HG02759 (cell line): ENCODE measurements at regions not wholly inside any gene's neighbourhood (a gene's known extent, or its start where the extent isn't known, plus 50 kb on each side); places are given as distances from the start of the nearest gene placed in this dataset.

Experiments used
- ATAC-seq: cut with Tn5 transposase; IDR thresholded peaks from one replicate; pipeline ENCODE4 v1.9.1; 2021; ENCODE audit warnings: mild to moderate bottlenecking, moderate library complexity; ENCODE audit not compliant: unreplicated experiment

DNA sequence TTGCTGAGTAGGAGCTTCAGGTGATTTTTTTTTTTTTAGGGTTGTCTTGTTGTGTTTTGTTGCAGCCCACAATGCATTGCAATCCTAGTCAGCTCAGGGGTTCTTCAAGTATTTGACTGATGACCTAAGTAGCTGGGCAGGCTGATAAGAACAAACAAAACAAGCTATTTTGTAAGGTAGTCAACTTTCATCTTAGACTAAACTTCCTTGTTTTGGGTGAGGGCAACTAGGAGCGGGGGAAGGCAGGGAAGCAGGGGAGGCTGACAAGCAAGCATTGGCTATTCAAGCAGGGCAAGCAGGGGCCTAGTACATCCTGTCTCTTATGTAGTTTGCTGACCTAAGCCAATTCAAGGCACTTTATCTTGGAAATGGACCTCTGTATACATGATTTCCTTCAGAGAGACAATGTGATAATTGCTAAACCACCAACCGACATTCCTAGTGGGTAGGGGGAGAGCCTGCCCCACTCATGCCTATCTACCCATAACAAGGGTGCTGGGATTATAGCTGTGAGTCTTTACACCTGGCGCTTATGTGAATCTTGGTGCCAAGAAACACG, 163.3 kb upstream of the PRKCQ start:
- no peak for ATAC-seq

GRCh38 chr10:6741541-6741941, 161.5 kb upstream of the PRKCQ start:
- no peak for ATAC-seq

DNA sequence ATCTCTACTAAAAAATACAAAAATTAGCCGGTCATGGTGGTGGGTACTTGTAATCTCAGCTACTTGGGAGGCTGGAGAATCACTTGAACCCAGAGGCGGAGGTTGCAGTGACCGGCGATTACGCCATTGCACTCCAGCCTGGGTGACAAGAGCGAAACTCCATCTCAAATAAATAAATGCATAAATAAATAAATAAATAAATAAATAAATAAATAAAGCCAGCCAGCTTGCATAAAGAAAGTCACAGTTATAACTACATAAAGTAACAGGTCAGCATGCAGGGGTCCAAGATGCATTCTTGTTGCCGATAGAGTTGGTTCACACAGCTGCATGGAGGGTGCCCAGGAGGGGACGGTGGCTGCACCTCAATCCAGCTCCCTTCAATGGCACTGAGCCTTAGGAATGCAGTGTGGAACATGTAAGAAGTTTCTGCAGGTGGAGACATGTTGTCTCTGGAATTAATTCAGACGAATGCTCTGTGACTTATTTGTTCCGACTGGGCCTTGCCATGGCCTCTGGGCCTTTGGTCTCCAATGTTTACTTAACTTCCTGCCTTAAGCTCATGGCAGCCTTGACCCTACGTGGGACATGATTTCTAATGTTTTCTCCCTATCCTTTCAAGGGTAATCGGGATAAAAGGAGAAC, 159.6 kb upstream of the PRKCQ start:
- no peak for ATAC-seq

DNA sequence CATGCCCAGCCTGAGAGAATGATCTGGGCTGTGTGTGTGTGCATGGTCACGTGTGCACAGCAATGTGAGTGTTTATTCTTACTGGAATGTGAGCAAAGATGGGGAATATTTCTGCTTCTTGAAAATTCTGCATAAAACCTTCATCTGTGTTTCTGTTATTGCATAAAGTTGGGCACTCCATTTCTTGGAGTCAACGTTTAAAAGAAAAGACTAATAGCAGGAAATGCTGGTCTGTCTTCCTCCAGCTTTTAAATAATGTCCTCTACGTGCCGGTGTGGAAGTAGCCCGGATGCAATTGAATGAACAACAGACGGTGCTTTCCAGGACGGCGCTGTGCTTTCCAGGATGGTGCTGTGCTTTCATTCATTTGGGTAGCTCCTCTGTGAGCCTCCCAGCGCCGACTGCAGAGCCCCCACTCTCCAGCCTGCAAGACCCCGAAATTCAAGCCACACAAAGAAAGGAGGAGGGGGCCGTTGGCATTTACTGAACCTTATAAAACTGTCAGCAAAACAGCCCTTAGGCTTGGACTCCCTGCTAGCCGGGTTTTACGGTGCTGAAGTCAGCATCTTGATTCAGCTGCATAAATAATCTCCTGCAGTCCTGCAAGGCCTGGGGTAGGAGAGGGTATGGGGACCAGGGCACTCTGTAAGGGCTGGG, 158.2 kb upstream of the PRKCQ start:
- no peak for ATAC-seq

DNA sequence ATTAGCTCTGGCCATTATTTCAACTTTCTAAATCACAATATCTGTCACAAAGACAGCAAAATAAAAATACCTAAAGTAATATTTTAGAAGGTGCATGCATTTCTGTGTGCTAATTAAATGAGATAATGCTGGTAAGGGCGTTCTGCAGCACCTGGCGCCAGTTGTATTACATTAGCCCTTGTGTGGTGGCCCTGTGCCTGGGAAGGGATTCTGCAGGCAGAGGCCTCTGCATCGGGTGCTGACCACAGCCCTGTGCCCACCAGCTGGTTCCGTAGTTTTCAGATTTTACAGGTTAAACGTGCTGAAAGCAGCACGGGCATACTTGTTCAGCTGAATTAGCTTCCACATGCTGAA, 157.7 kb upstream of the PRKCQ start:
- ATAC-seq: no peak

- ATAC-seq: no peak
Observed at GRCh38 chr10:6737080-6737641, 157.1 kb upstream of the PRKCQ start.

DNA sequence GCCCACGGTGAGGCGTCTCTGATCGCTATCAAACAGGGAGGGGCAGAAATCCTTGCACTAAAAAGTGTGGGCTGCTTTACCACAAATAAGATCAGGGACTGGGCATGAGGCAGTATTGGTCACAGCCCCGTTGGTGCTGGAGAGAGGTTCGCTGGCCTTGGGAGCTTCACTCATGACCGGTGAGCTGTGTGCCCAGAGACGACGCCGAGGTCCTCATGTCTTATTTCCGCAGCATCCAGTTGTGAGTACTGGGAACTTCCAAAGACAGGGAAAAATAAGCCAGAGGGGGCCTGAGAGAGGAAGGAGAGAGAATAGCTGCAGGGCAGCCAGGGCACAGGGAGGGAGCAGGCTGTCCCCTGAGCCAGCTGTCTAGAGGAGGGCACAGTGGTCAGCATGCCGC, 154.2 kb upstream of the PRKCQ start:
- no peak for ATAC-seq

GRCh38 chr10:6729861-6730344, 149.8 kb upstream of the PRKCQ start:
- no peak for ATAC-seq

DNA sequence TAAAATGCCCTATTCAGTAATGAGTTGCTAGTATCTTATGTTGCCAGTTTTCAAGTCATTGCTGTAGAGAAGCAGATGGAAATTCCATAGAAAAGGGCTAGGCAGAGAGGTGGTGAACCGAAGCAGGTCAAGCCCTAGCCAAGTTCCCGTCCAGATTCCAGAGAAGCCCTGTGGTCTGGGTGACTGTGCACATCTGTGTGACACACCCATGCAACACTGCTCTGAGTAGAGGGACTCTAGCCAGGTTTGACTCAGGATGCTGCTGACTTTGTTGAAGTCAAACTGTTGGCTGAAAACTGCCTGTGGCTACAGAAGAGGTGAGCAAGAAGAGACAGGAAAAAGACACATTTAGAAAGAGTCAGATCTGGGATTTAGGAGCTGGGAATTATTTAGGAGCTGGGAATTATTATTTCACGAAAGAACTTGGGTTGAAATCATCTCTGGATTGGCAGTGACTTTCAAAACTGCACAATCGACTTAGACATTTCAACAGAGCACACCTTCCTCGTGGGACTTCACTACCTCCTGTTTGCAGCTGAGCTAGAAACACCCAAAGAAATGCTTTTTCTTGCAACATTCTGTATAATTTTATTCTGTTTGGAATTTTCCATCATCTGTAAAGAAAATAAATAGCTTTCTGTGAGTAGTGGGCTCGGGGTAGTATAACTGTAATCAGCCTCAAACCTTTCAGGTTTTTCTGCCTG, 149.1 kb upstream of the PRKCQ start:
- no peak for ATAC-seq

DNA sequence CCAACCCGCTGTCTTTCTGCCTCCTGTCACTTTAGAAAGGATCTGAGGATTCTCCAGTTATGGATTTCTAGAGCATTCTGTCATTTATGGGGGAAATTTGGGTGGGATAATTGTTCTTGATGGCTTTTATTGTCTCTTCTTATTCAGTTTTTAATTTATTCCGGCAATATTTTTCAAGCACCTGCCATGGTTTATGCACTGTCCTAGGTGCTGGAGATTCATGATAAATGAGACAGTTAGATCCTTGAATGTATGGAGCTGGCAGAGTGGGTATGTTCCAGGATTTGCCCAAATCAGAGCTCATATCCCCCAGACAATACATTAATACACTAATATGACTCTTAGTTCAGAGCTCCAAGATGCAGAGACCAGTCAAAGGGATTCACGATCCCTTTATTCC, 146.8 kb upstream of the PRKCQ start:
- ATAC-seq: no peak

GRCh38 chr10:6722616-6723004, 142.5 kb upstream of the PRKCQ start:
- no peak for ATAC-seq

GRCh38 chr10:6721964-6722615, 142.0 kb upstream of the PRKCQ start:
- ATAC-seq: no peak

GRCh38 chr10:6721480-6721879, 141.4 kb upstream of the PRKCQ start:
- no peak for ATAC-seq

DNA sequence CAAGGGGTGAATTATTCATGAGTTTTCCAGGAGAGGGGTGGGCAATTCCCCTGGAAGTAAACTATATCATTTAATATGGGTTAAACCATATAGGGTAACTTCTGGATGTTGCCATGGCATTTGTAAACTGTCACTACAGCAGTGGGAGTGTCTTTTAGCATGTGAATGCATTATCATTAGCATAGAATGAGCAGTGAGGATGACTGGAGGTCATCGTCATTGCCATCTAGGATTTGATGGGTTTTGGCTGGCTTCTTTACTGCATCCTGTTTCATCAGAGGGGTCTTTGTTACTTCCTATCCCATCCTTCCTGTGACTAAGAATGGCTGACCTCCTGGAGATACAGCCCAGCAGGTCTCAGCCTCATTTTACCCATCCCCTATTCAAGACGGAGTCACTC, 139.5 kb upstream of the PRKCQ start:
- ATAC-seq: no peak

- ATAC-seq: no peak
Observed at GRCh38 chr10:6718550-6718949, 138.5 kb upstream of the PRKCQ start.

GRCh38 chr10:6716516-6716915, 136.4 kb upstream of the PRKCQ start:
- no peak for ATAC-seq

DNA sequence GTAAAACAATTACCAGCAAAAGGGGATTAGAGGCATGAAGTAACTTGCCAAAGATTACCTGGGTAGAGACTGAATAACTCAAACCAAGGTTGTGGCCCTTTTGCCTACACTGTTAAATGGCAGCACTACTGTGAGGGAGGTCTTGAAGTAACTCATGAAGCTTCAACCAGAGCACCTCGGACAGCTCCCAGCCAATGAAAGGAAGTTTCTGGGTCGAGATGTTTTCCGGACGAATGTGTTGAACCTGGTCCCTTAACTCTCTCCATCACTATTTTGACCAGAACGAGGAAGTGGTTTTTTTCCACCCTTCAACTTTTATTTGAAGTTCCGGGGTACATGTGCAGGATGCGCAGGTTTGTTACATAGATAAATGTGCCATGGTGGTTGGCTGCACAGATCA, 133.6 kb upstream of the PRKCQ start:
- no peak for ATAC-seq

DNA sequence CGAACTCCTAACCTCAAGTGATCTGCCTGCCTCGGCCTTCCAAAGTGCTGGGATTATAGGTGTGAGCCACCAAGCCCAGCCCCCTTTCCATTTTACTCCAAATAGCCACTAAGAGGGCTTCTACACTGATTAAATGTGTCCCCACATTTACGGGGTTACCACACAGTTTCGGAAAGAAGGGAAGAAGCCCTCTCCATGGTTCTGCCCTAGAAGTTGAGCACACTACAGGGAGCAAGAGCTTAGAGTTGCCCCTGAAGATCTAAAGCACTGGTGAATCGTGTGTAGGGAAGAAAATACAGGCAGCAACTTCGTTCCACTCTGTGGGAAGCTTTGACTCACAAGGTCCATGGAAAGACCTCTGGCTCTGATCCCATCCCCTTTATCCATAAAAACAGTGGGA, 133.0 kb upstream of the PRKCQ start:
- ATAC-seq: no peak

GRCh38 chr10:6711881-6712280, 131.8 kb upstream of the PRKCQ start:
- no peak for ATAC-seq

DNA sequence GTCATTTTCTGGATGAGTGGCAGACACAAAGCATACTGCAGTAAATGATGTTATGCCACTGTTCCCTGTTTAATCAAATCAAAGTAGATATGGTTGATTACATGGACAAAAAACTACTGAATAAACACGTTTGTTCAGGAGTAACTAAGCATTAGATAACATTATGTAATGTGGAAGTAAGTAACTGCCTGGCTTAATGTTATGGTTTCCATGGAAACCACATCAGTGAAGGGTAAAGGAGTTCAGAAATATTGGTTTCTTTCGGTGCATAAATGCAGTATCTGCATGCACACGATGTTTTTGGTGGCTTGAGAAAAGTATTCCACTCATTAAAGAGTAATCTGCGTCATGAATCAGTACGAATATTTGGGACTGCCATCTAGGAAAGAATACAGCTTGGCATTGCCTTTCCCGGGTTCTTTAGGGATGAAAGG, 131.3 kb upstream of the PRKCQ start:
- no peak for ATAC-seq

DNA sequence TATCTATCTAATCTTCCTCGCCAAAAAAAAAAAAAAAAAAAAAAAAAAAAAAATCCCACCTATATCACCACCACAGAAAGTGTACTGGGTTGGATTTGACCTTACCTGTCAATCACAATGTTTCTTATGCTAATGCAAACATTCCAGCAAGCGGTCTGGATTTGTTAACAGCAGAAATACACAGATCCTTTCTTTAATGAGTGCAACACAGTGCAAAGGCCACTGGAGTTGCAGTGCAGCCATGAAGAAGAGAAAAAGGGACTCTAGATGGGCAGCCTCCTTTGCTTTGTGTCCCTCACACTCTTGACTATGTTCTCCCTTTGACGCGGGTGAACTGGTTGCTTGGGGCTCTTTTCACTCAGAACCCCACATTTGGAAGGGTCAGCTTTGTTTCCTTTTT, 127.3 kb upstream of the PRKCQ start:
- no peak for ATAC-seq
